HAP-1 (cell line): ENCODE measurements at regions not wholly inside any gene's neighbourhood (a gene's known extent, or its start where the extent isn't known, plus 50 kb on each side); places are given as distances from the start of the nearest gene placed in this dataset.

ENCODE experiments used
- DNase-seq, 2 experiments: peaks; one replicate each; pipeline ENCODE4 v3.0.0-alpha.2; 2016 to 2020; ENCODE audit warnings: low spot score in 2 of 2
- H3K27me3 ChIP-seq: fragments of 250-450 bp; sonication (Bioruptor Pico); 2 replicates; pipeline ENCODE4 v1.5.1; 2020; ENCODE audit warnings: low read depth, mild to moderate bottlenecking, moderate library complexity
- H3K36me3 ChIP-seq: fragments of 250-450 bp; sonication (Bioruptor Pico); replicated peaks from 2 replicates; pipeline ENCODE4 v1.5.1; 2020; ENCODE audit warnings: mild to moderate bottlenecking
- H3K4me1 ChIP-seq: fragments of 250-450 bp; sonication (Bioruptor Pico); 2 replicates; pipeline ENCODE4 v1.5.1; 2020; ENCODE audit warnings: mild to moderate bottlenecking
- H3K4me3 ChIP-seq: fragments of 250-450 bp; sonication (Bioruptor Pico); 2 replicates; pipeline ENCODE4 v1.5.1; 2020; ENCODE audit warnings: mild to moderate bottlenecking, moderate library complexity
- H3K9me3 ChIP-seq: fragments of 250-450 bp; sonication (Bioruptor Pico); 2 replicates; pipeline ENCODE4 v1.5.1; 2020; ENCODE audit warnings: mild to moderate bottlenecking, moderate library complexity
- in situ Hi-C: fragments of 300-500 bp; cut with MboI; formaldehyde crosslinking; loops from 3 replicates; pipeline ENCODE4 v1.14.3; 2020; ENCODE audit warnings: low sequenced_read_pairs, inconsistent platforms, mixed read lengths

DNA sequence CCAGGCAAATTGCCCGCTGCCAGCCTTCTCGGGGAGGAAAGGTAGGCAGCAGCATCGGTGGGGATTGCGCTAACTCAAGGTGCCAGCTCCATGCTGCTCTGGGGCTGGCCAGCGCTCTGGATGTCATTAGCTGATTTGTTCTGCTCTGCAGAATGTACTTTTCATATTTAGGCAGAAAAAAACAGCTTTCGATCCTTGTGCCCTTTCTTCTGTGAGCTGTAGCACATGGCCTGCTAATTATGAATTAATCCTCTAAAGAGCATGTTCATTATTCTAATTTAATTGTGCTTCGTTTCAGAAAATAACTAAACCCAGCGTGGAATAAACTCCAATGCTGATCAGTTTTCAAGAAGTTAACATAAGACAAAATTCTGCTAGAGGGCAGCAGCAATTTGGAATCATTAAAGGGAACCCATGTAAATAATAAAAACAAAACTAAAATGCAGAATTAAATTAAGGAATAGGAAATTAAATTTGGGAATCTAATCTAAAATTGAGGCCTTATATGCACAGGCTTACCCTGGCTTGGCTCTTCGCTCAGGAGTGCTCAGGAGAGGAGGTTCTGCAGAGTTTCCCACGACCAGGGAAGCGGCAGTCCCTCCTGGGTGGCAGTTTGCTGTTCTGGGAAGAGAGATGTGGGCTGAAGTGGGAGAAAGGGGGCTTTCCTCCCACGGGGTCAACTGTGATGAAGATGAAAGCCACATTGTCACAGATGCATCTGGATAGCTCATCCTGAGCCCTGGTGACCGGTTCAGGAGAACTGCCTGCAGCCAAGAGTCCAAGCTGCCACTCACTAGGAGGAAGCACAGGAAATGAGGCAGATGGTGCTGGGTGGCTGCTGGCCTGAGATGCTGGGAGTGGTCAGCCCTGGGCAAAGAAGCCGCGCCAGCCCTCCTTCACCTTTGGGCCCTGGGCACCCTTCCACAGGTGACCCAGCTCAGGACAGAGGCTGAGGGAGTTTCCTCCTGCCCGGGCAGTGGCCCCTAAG lies 93.2 kb upstream of the PKDCC start:
- Histone ChIP-seq H3K4me1 (no peaks in the 10 kb centered on the region), H3K9me3 (no peaks in the 10 kb centered on the region), H3K36me3 (no peaks in the 10 kb centered on the region), H3K27me3 (peaks cover 63% of the 10 kb centered on the region), H3K4me3 (no peak overlapping the region)
- DNase-seq: no peak
- in situ Hi-C loops: no loop called here

DNA sequence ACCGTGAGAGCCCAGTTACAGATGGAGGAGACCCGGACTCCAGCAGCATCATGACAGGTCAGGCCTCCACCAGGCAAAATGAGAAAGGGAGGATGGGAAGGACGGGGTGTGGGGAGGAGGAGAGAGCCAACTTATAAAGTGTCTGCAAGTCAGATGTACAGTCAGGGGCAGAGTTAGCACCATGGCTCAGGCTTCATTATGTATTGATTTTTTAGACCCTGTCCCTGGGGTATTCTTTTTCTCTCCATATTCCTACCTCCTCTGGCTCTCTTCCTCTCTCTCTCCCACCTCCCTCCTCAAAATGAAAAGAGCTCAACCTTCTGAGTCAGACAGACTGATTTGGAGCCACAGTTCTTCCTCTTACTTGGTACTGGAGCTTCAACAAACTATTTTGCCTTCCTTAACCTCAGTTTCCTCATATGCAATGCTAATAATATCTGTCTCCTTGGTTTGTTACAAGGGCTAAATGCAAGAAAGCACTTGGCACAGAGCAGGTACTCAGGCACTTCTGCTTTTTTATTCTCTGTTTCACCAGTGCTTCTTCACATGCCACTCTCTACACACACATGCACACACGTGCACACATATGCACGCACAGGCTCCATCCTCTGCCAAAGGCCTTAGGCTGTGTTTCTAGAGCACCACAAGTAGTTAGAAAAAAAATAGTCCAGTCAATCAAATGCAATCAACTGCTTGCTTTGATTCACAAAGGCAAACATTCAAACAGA lies 92.3 kb upstream of the PKDCC start:
- Histone ChIP-seq H3K27me3 (peaks cover 62% of the 10 kb centered on the region), H3K4me3 (no peak overlapping the region), H3K36me3 (no peaks in the 10 kb centered on the region), H3K4me1 (no peaks in the 10 kb centered on the region), H3K9me3 (no peaks in the 10 kb centered on the region)
- DNase-seq: no peak
- in situ Hi-C loops: no loop called here

DNA sequence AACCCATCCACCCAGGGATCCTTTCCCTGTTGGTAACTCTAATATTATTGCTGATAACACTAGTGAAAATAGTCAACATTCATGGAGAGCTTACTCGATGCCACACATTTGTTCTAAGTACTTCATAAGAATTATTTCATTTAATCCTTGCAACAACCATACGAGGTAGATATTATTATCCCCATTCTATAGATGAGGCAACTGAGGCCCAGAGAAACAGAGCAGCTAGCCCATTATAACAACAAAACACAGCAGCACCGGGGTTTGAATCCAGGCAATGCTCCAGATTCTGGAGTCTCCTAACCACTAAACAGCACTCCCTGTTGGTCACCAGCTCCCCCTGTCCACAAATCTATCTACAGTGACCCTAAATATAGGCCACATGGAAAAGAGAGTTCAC lies 90.4 kb upstream of the PKDCC start:
- H3K36me3 ChIP-seq: no peaks in the 10 kb centered on the region
- no peak overlapping the region for H3K4me3 ChIP-seq
- H3K4me1 ChIP-seq: no peaks in the 10 kb centered on the region
- DNase-seq: no peak
- H3K9me3 ChIP-seq: no peaks in the 10 kb centered on the region
- peaks cover 63% of the 10 kb centered on the region for H3K27me3 ChIP-seq
- in situ Hi-C loops: no loop called here

DNA sequence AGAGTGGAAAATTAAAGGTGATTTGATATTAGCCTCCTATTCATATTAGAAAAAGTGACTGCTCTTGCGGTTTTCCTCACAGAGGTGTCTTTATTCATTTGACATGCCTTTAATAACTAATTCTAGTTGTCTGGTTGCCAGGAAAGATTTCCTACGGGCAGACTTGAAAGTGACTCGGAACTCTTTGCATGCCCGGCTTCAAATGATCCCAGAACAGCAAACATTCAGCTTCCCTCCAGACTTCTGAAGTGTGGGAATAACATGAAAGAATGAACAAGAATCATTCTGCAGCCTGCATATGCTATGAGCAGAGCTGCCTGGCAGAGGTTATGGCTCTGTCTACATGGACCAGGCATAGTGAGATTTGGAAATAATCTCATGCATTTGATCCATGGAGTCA lies 89.6 kb upstream of the PKDCC start:
- H3K4me1 ChIP-seq: no peaks in the 10 kb centered on the region
- no peak for DNase-seq
- in situ Hi-C loops: no loop called here

DNA sequence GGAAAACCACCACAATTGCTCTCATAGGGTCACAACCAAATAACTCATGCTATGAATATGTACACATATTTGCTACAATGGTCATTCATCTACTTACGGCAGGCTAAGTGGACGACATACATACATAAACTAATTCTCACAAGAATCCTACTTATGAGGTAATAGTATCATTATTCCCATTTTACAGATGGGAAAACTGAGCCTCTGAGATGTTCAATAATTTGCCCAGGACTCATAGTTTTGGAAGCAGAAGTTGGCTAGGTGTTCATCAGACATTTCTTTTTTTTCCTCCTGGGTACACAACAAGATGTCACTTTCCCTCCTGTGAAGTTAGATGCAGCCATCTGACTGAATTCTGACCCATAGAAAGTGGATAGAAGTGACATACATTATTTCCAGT lies 89.0 kb upstream of the PKDCC start:
- Histone ChIP-seq H3K9me3 (no peaks in the 10 kb centered on the region), H3K4me3 (no peak overlapping the region), H3K36me3 (no peaks in the 10 kb centered on the region), H3K27me3 (peaks cover 62% of the 10 kb centered on the region), H3K4me1 (no peaks in the 10 kb centered on the region)
- DNase-seq: no peak
- in situ Hi-C loops: no loop called here

More for the DNA sequence above, 89.6 kb upstream of the PKDCC start:
- Histone ChIP-seq H3K36me3 (no peaks in the 10 kb centered on the region), H3K27me3 (peaks cover 66% of the 10 kb centered on the region), H3K4me3 (no peak overlapping the region), H3K9me3 (no peaks in the 10 kb centered on the region)

DNA sequence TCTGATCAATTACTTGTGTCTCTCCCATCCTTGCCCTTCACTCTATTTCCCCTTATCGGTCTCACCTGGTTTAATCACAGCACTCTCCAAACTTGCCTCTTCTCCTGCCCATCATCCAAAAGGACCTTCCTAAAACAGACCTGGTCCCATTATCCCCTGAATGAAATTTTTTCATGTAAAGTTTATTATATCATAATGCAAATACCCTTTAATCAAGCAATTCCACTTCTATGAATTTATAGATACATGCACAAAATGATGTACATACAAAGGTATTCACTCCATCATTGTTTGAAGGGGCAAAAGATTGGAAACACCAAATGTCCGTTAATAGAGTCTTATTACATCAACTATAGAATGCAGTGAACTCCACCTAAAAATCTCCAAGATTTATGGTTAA lies 88.1 kb upstream of the PKDCC start:
- in situ Hi-C loops: no loop called here
- no peak for DNase-seq
- peaks cover 58% of the 10 kb centered on the region for H3K27me3 ChIP-seq
- H3K4me3 ChIP-seq: no peak overlapping the region
- H3K36me3 ChIP-seq: no peaks in the 10 kb centered on the region
- H3K4me1 ChIP-seq: no peaks in the 10 kb centered on the region
- no peaks in the 10 kb centered on the region for H3K9me3 ChIP-seq

DNA sequence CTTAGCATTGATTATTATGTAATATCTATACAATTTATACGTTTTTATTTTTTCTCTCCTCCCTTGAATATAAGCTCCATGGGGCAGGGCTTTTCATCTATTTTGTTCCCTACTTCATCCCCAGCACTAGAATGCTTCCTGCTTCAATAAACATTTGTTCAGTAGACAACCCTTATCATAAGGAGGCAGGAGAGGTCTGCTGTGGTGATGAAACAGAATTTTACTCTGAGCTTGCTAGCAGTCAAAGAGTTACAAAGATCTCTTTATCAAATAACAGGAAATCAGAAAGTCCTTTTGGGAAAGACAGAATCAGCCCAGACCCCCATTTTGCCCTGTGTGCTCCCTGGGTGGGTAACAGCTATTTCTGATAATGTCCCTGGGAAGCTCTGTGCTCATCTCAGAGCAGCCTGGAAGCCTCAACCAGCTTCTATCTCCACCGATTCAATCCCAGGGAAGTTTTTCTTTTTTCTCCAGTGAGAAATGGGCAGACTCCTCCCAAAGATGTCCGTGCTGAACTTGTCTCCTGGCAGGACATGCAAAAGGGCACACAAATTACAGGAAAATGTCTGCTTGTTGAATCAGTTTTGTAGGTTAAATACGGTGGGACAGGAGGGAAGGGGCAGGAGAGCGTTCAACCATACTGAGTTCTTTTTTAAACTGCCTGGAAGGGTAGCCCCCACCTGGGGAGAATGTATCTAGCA lies 84.7 kb upstream of the PKDCC start:
- H3K36me3 ChIP-seq: no peaks in the 10 kb centered on the region
- no peaks in the 10 kb centered on the region for H3K4me1 ChIP-seq
- no peak for DNase-seq
- no peak overlapping the region for H3K4me3 ChIP-seq
- H3K9me3 ChIP-seq: no peaks in the 10 kb centered on the region
- H3K27me3 ChIP-seq: peaks cover 49% of the 10 kb centered on the region
- in situ Hi-C loops: no loop called here

DNA sequence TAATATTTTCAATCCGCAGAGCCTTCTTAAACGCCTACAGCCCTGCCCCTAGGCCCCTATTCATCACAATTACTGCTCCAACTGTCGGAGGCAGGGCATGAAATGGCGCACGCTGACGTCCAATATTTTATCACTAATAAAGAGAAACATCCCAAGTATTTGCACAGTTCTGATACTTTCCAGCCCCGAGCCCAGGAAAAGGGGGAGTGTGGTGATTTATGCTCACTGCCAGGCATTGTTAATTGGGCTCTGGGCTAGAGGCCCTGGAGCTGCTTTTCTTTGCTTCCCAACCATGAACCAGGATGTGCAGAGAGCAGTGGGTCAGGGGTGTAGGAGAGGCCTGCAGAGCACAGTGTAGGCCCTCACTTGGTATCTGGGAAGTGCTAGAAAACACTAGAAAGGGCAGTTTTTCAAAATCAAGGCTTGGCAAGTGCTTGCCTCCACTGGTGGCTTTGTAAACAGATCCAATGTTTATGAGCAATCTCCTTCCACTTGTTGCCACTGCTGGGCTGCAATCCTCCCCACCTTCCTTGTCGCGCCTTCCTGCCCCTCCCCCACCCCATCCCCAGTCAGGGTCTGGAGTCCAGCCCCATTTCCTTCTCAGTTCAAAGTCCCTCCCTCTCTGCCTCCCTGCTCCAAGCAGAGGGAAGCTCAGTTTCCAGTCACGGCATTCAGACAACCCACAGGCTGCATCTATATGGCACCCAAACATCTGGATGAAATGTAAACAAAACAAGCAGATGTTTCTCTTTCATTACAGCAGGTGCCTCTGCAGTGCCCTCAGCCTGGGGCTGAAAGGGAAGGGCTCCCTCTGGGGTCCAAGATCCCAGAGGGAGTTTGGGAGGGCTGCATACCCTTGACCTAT lies 83.9 kb upstream of the PKDCC start:
- no peaks in the 10 kb centered on the region for H3K9me3 ChIP-seq
- no peaks in the 10 kb centered on the region for H3K36me3 ChIP-seq
- H3K27me3 ChIP-seq: peaks cover 43% of the 10 kb centered on the region
- no peak for DNase-seq
- no peaks in the 10 kb centered on the region for H3K4me1 ChIP-seq
- no peak overlapping the region for H3K4me3 ChIP-seq
- in situ Hi-C loops: no loop called here

DNA sequence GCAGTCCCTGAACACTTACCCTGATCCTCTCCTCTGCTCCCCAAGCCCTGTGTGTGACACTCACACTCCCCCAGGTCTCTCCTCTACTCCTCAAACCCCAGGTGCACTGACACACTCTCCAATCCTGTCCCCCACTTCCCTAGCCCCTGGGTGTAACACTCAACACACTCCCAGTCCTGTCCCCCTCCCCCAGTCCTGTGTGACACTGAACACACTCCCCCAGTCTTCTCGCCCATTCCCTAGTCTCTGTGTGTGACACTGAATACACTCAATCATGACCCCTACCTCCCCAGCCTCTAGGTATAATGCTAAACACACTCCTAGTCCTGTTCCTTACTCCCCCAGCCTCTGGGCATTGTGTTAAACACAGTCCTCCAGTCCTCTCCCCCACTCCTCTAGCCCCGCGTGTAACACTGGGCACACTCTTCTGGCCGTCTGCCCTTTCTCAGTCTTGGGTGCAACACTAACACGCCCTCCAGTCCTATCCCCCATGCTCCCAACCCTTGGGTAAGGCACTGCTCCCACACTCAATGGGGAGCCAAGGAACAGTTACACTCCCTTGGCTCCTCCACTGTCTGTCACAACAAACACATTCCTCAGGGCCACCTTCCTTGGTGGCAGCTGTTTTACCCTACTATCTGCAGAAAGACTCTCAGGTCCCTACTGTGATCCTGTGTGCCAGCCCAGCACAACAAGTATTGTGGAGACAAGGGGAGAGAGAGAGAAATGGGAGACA lies 82.5 kb upstream of the PKDCC start:
- Histone ChIP-seq H3K27me3 (peaks cover 33% of the 10 kb centered on the region), H3K4me3 (no peak overlapping the region), H3K9me3 (no peaks in the 10 kb centered on the region), H3K4me1 (no peaks in the 10 kb centered on the region), H3K36me3 (no peaks in the 10 kb centered on the region)
- in situ Hi-C loops: no loop called here
- no peak for DNase-seq

DNA sequence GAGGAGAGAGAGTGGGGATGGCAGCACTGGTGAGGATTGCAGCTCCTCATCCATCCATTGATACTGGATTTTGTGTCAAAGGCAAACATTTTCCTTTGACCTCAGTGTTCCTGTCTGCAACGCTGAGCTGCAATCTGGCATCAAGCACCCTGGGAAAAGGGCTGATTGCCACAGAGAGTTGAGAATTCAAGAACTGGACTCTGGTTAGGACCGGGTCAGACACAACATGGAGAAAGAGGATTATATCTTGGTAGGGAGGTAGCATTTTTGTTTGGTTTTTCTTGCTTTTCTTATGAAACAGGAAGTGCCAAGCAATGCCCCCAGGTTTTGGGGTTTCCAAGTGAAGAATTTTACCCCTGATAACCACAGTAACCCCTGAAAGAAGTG lies 81.9 kb upstream of the PKDCC start:
- H3K4me3 ChIP-seq: no peak overlapping the region
- H3K4me1 ChIP-seq: no peaks in the 10 kb centered on the region
- in situ Hi-C loops: no loop called here
- peaks cover 27% of the 10 kb centered on the region for H3K27me3 ChIP-seq
- H3K9me3 ChIP-seq: no peaks in the 10 kb centered on the region
- no peak for DNase-seq
- no peaks in the 10 kb centered on the region for H3K36me3 ChIP-seq

DNA sequence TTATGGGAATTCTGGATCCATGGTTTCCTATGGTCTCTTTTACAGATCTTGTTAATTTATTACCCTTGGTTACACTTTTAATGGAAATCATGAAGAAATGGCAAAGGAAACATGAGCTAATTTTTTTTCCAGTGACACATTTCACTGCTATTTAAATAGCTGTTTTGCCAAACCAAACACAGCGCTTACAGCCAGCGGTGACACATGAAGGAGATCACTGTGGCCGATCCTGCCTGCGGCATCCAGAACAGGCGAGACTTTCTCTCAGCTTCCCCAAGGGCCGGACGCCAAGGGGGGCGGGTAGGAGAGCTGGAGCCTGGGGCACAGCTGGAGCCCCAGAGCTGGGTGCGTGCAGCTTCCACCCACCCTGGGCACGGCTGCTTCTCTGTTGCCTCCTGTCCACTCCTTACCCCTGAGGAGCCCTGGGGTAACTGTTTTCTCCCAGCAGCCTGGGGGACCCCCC lies 81.4 kb upstream of the PKDCC start:
- Histone ChIP-seq H3K36me3 (no peaks in the 10 kb centered on the region), H3K4me1 (no peaks in the 10 kb centered on the region), H3K4me3 (no peak overlapping the region), H3K27me3 (peaks cover 23% of the 10 kb centered on the region), H3K9me3 (no peaks in the 10 kb centered on the region)
- in situ Hi-C loops: no loop called here
- DNase-seq: no peak

DNA sequence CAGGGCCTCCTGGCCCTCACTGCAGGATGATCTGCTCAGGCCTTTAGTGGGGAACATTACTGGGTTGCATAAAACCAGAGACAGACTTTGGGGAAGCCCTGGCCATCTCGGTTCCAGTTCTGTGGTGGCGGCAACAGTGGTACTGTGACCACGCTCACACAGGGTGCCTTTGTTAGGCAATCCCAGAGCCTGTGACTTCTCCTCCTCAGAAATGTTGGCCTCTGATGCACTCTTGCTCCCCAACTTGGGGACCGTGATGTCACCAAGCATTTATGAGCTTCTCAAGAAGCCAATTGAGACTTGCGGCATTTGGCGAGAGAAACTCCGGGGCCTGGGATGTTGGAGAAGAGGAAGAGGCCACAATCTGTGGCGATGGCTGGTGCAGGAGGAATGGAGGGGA lies 80.9 kb upstream of the PKDCC start:
- Histone ChIP-seq H3K27me3 (peaks cover 18% of the 10 kb centered on the region), H3K4me3 (no peak overlapping the region), H3K36me3 (no peaks in the 10 kb centered on the region), H3K4me1 (no peaks in the 10 kb centered on the region), H3K9me3 (no peaks in the 10 kb centered on the region)
- in situ Hi-C loops: no loop called here
- no peak for DNase-seq
